Endothelial cell of umbilical vein (primary cell): ENCODE measurements at regions not wholly inside any gene's neighbourhood (a gene's known extent, or its start where the extent isn't known, plus 50 kb on each side); places are given as distances from the start of the nearest gene placed in this dataset.

Source experiments
- CTCF ChIP-seq, 2 donors: IDR thresholded peaks; 1 replicate in 1 of 2; 2 replicates in 1 of 2; pipeline ENCODE4 v1.5.1; 2011; ENCODE audit warnings: low read length in 2 of 2, mild to moderate bottlenecking in 2 of 2, moderate library complexity in 2 of 2, control low read depth in 1 of 2, inconsistent platforms in 1 of 2, low read depth in 1 of 2; ENCODE audit not compliant: insufficient read depth in 1 of 2; ENCODE audit errors: extremely low read depth in 1 of 2
- MAX ChIP-seq: IDR thresholded peaks from 2 replicates; pipeline ENCODE4 v1.6.1; 2011; ENCODE audit not compliant: insufficient read depth, insufficient read length
- MYC ChIP-seq: IDR thresholded peaks from one replicate; pipeline ENCODE4 v1.6.1; 2011; ENCODE audit warnings: mild to moderate bottlenecking, low read depth, low read length
- POLR2AphosphoS5 ChIP-seq: IDR thresholded peaks from 2 replicates; pipeline ENCODE4 v1.6.1; 2012; ENCODE audit warnings: low read depth, mild to moderate bottlenecking, control low read depth, low read length, moderate library complexity; ENCODE audit not compliant: insufficient read depth

GRCh38 chr5:173703466-173703865 lies 87.0 kb upstream of the BOD1 start:
- TF ChIP-seq CTCF (IDR thresholded peaks at IDR 0.05; ENCODE audit: extremely low read depth in 1 of 2, insufficient read depth in 1 of 2, low read depth in 1 of 2, low read length in 2 of 2) (no peak), MYC (no peak), MAX (no peak), POLR2AphosphoS5 (no peak)
